KG1 (cell line): ENCODE measurements at regions not wholly inside any gene's neighbourhood (a gene's known extent, or its start where the extent isn't known, plus 50 kb on each side); places are given as distances from the start of the nearest gene placed in this dataset.
A peak's percentile ranks its signal among the peaks of the same experiment; 100 is the strongest.

Experiments used
- DNase-seq: peaks from one replicate; lab custom pipeline; 2025; lab: John Stamatoyannopoulos, UW

DNA sequence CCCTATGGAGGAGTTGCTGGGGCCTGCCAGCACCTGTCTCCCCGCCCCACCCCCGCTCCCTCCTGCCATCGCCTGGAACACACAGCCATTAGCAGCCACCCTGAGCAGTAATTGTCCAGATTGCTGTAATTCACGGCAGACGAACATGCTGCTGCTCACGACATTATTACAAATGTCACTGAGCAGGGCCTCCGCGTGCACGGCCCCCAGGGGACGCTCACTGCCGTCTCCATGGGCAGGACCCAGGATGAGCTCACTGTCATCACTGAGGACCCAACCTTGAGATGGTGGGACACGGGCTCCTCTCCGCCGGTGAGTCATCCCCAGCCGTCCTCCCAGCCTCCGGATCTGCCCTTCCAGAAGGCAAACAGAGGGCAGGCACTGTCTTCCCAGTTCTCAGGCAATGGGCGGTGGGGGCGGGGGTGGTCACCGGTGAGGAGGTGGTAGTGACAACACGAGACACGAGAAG, 100.4 kb downstream of the RFLNA start:
- no peak for DNase-seq

DNA sequence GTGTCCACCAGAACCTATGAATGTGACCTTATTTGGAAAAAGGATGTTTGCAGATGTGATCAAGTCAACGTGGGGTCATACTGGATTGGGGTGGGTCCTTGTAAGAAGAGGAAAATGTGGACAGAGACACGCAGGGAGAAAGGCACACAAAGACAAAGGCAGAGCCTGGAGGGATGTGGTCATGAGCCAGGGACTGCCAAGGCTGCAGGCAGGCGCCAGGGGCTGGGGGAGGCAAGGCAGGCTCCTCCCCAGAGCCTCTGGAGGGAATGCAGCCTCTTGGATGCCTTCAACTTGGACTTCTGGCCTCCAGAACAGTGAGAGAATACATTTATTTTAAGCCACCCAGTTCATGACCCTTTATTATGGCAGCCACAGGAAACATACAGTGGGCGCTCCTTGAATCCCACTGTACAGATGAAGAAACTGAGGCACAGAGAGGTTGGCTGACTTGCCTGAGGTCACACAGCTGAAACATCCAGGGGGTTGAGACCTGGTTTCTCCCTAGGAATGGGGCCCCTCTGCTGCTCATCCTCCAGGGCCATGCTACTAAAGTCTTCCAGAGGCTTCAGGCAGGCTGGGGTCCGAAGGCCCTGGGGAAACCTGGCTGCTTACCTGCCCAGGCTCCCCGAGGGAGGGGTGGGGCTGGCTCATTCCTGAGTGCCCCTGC, 99.7 kb downstream of the RFLNA start:
- no peak for DNase-seq

DNA sequence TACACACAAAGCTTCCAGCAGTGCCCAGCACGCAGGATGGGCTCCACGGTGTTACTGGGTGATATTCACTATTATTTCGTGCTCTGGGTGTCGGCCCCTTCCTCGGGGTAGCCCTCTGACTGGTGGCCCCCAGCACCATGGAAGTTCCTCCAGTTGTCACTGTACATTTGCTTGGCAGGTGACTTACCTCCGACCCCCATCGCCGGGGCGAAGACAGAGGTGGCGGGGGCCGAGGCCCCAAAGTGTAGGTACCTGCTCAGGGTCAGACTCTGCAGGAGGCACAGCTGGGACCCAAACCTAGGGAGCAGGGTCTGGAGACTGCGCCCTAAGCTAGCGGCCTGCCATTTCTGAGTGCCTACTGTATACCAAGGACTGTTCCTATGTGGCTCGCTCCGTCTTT, 98.9 kb downstream of the RFLNA start:
- no peak for DNase-seq

DNA sequence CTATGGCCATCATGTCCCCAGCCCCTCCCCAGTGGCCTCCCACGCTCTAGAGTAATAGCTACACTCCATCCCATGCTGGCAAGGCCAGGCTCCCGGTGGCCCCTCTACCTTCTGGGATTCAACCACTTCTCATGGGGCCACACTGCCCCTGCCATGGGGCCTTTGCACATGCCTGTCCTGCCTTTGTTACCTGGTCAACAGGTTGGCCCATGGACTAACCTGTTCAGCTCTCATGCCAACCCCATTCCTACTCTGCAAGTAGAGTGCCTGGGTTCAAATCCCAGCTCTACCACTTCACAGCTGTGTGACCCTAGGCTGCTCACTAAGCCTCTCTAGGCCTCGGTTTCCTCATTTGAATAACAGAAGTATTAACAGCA, 98.5 kb downstream of the RFLNA start:
- DNase-seq: no peak

DNA sequence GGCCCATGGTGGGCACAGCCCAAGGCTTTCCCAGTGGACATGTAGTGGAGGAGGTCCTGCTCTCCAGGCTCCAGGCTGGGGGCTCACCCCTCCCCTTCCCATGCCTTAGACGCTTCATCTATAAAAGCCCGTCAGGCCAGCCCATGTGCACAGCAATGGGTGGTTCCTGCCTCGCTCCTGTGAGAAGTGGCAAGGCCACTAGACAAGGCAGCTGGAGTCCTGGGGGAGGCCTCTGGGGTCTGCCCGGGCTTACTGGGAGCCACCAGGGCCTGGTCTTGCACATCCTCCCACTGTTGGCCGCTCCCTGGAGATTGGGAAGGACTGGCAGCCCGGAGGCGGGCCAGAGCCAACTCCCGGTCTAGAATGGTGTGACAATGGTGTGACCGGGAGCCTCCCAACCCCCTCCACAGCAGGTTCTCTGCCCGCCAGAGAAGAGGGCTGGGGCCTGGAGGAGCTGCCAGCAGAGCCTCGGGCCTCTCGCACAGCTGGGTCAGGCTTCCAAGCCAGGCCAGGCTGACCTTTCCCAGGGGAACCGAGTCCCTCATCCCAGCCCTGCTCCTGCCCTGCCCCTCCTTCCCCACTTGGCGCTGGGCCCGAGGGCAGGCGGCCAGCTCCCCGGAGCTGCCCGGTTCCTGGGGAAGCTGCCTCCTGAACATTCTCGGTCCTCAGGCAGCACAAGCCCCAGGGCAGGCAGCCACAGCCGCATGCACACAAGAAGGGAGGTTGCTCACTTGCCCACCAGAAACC, 97.9 kb downstream of the RFLNA start:
- DNase-seq: no peak

DNA sequence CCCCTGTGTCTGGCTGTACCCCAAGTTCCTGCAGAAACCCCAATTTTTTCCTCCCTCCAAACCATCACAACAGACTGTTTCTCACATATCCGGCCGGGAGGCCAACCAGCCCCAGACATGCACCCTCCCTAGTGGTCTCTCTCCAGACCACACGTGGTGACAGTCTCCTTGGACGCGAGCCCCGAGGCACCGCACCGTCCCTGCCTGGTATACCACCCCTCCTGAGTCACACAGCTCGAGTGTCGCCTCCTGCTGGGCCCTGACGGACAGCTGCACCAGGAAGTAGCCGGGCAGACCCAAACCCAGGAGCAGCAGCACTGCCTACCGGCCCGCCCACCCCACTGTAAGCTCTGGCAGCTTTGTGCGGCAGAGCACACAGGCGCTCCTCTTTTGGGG, 97.4 kb downstream of the RFLNA start:
- DNase-seq: no peak

DNA sequence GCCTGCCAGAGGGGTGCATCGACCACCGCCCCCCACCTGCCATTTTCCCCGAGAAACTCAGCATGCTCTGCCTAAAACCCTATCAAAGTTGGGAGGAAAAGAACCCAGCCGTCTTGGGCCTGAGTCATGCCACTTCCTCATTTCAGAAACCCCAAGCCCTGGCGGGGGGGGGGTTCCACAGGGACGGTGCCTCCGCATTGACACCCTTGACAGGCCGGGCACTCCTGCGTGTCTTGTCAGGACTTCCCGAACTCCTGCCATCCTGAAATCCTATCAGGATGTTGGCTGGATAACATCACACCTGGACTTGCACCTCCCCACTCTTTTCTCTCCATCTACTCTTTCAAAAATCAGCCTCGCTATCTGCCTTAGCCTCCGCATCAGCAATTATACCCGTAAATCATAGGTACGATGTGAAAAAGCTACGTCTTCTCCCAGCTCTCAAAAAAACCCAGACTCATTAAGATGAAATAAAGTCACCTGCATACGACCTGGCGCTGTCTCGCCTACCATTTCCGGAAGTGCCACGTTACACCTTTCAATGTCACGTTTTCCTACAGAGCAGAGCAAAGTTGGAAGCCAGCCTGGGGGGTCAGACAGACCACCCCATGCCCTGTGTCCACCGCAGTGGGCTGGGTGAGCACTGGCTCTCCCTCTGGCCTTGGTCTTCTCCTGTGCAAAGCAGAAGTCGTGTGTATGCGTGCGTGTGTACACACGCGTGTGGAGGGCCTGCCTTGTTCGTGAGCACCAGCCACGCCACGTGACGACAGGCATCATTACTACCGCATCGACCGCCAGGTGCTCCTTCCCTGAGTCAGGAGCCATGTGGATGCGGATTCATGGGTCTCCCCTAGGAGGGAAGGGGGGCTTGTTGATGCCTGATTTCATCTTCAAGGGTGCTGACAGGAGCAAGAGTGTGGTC, 96.7 kb downstream of the RFLNA start:
- peak; percentile 71 for DNase-seq

DNA sequence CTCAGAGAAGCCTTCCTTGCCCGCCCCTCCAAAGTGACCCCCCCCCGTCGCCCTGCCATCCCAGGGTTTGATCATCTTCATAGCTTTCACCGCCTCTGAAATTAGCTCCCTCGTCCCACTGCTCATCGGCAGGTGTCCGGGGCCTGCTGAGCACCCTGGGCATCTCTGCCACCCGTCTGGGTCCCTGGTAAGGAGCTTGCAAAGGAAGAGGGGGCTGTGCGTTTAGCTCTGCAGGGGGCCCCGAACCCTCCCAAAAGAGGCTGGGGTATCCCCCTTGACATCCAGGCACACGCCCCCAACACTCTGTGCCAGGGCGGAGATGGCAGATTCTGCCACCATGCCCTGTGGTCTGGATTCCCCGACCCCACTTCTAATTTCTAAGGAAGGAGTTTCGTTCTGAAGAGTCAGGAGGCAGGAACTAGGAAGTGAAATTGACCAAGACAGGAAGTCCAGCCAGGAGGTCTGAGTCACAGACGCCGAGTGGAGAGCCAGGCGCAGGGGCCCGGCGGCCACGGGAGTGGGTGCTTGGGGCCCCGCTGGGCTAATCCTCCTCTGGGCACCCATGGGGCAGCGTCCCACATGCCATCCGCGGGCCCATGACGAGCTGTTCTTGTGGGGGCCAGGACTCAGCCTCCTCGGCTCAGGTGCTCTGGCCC, 95.7 kb downstream of the RFLNA start:
- DNase-seq: peak; percentile 30

DNA sequence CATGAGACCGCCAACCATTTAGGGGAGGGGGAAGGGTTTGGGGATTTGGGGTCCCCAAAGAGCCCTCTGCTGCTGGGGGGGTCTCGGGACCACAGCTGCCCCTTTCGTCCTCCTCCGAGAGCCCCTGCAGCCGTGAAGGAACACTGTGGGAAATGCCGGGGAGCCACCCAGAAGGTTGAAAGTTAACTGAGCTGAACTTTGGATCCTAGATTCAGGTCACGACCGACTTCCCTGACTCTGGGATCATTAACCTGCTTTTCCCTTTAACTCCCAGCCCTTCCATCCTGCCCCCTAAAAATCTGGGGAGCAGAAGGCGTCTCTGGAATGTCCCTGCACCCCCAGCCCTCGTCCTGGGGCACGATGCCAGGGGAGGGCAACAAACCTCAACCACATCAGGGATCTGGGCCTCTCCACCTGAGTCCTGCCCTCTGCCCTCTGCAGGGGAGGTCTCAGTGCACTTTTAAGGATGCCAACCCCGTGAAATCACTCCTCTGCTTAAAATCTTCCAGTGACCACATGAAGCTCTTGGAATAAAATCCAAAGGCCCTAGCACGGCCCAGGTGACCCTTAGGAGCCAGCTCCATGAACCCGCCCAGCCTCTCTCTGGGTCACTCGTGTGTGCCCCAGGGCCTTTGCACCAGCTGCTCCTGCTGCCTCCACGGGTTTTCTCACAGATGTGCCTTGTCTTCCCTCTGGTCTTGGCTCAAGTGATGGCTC, 95.0 kb downstream of the RFLNA start:
- DNase-seq: no peak

DNA sequence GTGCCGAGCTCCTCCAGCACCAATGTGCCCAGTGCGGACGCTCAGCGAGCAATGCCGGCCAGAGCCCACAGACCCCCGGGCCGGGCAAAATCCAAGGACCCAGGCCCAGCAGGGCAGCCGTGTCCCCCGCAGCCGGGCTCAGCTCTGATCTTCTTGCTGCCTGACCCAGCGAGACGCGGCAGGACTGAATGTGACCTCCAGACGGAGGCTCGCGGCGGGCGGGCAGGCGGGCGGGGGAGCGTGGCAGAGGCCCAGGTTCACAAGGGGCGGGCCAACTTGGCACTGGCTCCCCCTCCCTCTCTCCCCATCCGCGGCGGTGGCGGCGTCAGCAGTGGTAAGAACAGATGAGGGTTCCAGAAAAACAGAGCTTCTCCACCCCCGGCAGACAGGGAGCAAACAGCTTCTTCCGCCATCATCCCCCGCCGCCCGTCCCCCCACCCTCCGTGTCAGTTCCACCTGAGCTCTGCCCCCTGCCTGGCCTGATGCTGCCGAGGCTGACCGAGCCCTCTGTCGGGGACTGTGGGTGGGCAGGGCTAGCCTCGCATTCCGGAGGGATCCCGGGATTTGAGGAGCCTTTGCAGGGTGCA, 94.3 kb downstream of the RFLNA start:
- DNase-seq: no peak

DNA sequence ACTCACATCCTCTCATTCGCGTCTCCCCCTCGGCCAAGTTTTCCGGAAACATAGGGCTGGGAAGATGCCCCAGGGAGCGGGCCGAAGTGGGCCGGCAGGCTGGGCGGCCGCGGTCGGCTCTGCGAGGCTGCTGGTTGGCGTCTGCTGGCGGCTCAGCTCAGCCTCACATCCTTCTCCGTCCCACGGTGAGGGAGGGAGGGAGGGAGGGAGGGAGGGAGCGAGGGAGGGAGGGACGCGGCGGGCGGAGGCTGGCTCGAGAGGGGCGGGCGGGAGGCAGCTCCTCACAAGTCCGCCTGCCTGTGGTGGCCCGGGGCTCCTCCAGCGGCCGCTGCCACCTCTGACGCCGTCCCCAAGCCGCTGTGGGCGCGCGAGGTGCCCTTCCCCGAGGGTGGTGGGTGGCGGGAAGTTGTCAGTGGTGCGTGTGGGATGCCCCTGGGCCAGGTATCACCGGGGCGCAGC, 93.8 kb downstream of the RFLNA start:
- DNase-seq: no peak

DNA sequence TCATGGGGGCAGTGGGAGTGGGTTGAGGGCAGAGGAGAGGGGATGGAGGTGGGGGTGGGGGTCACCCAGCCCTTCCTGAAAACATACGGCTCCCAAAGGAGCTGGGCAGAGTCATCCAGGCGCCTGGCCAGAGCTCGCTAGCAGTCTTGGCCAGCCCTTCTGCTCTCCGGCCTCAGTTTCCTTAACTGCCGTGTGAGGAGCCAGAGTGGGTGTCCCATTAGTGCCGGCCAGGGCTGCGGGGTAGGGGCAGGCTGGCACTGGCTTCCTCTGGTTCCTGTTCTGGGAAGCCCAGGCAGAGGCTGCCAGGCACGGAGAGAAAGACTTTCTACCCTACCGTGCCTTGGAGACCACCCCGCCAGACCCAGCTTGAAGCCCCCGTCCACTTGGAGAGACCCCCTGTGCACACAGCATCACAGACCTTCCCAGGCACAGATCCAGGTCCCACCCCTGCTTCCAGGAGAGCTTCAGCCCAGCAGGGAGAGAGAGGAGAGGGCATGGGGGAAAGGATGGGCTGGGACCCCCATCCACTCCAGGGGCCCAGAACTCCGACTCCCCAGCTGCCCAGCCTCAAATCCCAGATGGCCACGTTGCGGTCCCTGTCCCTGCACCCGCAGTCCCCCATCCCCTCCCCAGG, 93.3 kb downstream of the RFLNA start:
- DNase-seq: no peak

DNA sequence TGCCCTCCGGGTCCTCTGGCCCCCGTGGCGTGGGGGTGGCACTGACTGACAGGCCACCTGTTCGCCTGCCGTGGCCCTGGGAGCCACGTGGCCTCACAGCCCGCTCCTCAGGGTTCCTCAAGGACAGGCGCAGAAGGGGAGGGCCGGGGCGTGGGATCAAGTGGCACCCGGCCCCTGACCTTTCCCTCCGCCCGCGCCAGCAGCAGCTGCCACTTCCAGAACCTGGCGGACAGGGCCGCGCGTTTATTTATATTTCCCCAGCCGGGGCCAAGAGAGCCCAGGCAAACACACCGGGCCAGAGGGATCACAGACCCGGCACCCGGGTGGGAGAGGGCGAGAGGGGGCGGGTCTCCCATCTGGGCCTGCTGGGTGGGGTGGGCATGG, 92.6 kb downstream of the RFLNA start:
- DNase-seq: no peak

DNA sequence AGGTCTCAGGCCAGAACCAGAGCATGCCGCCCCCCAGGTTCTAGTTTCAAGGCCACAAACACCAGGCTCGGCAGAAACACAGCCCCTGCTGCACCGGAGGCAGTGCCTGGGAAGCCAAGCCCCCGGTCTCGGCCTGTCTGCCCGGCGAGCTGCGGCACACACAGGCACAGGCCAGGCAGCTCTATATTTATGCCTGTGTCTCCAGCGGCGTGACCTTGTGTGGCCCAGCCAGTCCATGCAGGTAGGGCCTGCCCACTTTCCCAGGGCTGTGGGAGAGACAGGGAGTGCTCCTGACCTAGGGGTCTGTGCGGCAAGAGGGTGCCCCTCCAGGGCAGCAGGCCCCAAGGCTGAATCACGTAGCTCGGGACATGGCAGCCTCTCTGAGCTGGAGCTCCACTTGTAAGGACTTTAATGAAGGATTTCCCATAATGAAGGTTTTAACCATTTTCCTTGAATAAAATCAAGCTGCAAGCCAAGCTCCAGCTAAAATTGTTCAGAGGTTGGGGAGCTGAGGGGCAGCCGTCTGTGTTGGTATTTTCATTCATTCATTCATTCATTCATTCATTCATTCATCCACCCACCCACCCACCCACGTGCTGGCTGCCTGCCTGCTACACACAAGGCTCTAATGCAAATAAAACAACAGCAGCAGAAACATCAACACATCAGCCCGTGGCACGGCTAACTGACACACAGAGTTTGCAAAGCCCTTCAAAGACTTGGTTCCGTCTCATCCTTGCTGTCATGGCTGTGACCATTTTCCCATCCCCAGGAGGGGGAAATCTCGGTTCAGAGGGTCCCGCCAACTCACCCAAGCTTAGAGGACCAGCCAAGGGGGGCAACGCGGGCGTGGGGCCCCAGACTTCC, 92.0 kb downstream of the RFLNA start:
- DNase-seq: no peak

DNA sequence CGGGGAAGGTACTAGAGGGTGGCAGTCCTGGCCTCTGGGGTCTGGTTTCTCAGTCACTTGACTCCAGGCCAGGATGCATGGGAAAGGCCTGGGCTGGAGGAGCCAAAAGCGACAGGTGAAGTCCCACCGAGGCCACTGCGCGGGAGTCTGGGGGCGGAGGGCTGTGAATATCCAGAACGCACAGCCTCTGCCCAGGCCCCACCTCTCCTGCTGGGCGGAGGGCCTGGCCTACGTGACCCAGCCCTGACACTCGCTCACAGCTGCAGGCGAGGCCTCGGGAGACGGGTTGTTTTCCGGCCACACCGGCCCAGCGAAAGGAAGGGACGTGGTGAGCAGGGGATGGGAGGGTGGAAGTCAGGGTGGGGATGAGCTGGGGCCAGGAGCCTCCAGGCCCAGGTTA, 91.2 kb downstream of the RFLNA start:
- no peak for DNase-seq

DNA sequence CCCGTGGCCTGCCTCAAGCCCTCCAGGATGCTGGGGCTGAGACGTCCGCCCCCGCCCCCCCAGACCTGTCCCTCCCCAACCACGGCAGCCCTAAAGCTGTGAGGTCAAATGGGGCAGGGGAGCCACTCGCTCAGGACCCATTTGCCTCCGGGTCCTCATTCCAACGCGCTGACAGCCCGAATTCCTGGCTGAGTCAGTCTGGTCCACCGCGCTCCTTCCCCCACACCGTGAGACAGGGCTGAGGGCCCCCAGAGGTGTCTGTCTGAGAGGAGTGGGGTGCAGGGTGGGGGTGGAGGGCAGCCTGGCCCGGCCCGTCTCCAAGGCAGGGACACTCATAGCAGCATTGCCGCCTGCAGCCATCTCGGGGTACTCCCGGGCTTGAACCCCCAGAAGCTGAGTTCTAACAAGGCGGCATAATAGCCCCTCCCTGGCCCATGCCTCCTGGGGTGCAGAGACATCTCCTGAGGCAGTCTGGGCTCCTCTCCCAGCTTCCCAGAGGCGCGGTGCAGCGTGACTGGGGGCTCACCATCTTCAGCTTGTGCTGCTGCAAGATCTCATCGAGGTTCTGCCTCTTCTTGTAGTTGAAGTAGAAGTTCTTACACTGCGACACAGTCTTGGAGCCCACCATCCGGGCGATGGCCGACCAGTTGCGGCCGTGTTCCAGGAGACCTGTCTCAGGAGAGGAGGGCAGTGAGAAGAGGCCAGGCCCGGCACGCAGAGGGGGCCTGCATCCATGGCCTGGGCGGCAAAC, 90.5 kb downstream of the RFLNA start:
- DNase-seq: no peak

DNA sequence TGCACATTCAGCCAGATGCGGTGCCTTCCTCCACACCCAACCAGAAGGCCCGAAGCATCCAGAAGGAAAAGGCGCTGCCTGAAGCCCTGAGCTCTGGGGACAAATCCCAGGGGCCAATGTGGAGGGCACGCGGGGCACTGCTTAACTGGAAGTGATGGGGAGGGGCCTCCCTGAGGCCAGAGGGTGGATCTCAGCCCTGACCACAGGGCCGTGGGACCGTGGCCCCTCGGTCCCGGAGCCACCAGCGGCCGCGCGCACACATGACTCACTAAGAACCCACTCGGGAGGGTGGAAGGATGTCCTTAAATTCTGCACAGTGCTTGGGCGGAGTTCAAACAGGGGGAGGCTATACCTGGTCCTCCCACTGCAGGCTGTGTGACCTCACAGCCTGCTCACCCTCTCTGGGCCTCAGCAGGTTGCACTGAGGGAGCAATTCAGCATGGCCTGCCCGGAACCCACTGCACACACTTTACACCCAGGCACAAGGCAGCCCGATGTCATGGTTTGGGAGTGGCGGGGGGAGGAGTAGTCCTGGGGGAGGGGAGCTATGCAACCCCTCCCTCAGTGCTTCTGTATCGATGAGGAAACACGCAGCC, 89.5 kb downstream of the RFLNA start:
- DNase-seq: no peak

DNA sequence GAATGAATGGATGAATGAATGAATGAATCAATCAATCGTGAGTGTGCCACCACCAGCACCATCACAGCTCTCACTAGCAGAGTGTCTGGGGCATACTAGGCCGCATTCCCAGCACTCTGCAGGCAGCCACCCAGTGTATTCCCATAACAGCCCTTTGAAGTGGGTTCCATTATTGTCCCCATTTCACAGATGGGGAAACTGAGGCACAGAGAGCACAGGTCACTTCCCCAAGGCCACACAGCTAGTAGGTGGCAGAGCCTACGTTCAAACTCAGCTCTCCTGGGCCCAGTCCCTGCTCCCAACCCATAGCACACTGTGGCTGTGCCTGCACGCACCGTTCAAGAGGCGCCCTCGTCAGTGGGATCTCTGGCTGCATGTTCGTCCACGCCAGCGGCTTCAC, 88.1 kb downstream of the RFLNA start:
- no peak for DNase-seq
